ENCODE measurements at regions not wholly inside any gene's neighbourhood (a gene's known extent, or its start where the extent isn't known, plus 50 kb on each side); places are given as distances from the start of the nearest gene placed in this dataset.

- in situ Hi-C loops (cut with MboI; ENCODE audit: low sequenced_read_pairs, unreplicated experiment): no loop called here
- no peak for TF ChIP-seq CTCF (IDR thresholded peaks at IDR 0.05; ENCODE audit: borderline replicate concordance, control extremely low read depth, extremely low read depth, insufficient read depth, missing control alignments)
- DNase-seq (ENCODE audit: low spot score): no peak
These were observed 140.4 kb downstream of the ATP6V1G3 start for GRCh38 chr1:198400063-198400462.

DNA sequence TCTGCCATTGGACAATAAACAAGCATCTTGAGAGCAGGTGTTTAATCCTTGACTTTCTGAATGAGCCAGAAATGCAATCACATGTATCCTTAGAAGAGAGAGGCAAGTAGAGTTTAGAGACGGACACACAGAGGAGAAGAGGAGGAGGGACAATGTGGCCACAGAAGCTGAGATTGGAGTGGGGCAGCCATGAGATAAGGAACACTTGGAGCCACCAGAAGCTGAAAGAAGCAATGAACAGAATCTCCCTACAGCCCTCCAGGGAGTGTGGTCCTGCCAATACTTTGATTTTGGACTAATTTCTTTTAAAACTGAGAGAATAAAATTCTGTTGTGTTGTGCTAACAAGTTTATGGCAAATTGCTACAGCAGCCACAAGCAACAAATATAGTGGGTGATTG is 141.0 kb downstream of the ATP6V1G3 start:
- in situ Hi-C loops (cut with MboI; ENCODE audit: low sequenced_read_pairs, unreplicated experiment): no loop called here
- DNase-seq (ENCODE audit: low spot score): no peak

DNA sequence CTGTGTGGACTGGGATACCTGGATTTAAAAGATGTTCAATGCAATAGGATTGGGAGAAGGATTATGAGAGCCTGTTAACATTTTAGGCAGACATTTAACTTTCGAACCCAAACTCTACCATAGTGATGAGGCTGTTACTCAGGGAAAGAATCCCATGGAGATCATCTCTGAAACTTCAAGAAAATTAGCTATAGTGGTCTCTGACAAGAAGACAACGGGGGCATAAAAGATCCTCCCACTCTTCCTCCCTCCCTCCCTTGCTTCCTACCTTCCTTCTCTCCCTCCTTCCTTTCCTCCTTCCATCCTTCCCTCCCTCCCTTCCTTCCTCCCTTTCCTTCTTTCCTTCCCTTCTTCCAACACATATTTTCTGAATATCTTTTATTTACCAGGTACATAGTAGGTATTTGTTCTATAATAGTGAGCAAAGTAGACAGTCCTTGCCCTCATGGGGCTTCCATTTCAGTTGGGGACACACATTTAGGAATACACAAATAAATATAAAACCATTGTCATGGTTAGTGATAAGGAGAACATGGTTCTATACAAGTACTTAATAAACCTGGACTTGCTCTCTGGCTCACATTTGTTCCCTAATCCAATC is 143.2 kb downstream of the ATP6V1G3 start:
- in situ Hi-C loops (cut with MboI; ENCODE audit: low sequenced_read_pairs, unreplicated experiment): no loop called here

More for the DNA sequence above, 141.0 kb downstream of the ATP6V1G3 start:
- no peak for TF ChIP-seq CTCF (IDR thresholded peaks at IDR 0.05; ENCODE audit: borderline replicate concordance, control extremely low read depth, extremely low read depth, insufficient read depth, missing control alignments)

DNA sequence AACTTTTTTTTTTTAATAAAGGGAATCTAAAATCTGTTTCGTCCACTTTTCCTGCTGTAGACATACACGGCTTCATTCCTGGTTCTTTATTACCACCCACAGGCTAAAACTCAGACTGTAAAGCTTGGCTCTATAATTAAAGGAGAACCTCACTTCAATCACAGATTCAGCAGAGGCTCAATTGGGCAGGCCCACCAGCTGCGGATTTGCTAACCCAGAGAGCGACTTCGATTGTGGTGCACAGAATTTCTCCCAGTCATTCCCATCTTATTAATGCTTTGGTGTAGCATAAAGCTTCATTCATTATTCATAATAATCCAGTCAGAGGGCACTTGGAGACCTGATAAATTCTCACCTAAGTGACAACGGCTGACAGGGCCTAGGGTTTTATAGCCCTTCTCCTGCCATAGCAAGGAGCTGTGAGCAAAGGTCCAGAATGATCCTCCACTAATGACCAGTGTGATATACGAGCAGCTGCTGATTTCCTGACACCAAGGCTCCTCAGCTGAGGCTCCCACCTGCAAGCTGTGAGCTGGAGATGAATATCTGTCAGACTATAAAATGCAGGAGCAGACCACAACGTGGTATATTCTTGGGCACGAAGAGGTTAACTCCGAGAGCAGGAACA is 149.0 kb downstream of the ATP6V1G3 start:
- no peak for TF ChIP-seq CTCF (IDR thresholded peaks at IDR 0.05; ENCODE audit: borderline replicate concordance, control extremely low read depth, extremely low read depth, insufficient read depth, missing control alignments)

More for the DNA sequence above, 143.2 kb downstream of the ATP6V1G3 start:
- no peak for TF ChIP-seq CTCF (IDR thresholded peaks at IDR 0.05; ENCODE audit: borderline replicate concordance, control extremely low read depth, extremely low read depth, insufficient read depth, missing control alignments)
- no peak for DNase-seq (ENCODE audit: low spot score)

GRCh38 chr1:198387587-198387986 is 152.9 kb downstream of the ATP6V1G3 start:
- no peak for TF ChIP-seq CTCF (IDR thresholded peaks at IDR 0.05; ENCODE audit: borderline replicate concordance, control extremely low read depth, extremely low read depth, insufficient read depth, missing control alignments)
- in situ Hi-C loops (cut with MboI; ENCODE audit: low sequenced_read_pairs, unreplicated experiment): no loop called here
- DNase-seq (ENCODE audit: low spot score): no peak

More for the DNA sequence above, 149.0 kb downstream of the ATP6V1G3 start:
- DNase-seq (ENCODE audit: low spot score): no peak
- in situ Hi-C loops (cut with MboI; ENCODE audit: low sequenced_read_pairs, unreplicated experiment): no loop called here

GRCh38 chr1:198380275-198380674 is 160.2 kb downstream of the ATP6V1G3 start:
- no peak for DNase-seq (ENCODE audit: low spot score)
- in situ Hi-C loops (cut with MboI; ENCODE audit: low sequenced_read_pairs, unreplicated experiment): no loop called here
- no peak for TF ChIP-seq CTCF (IDR thresholded peaks at IDR 0.05; ENCODE audit: borderline replicate concordance, control extremely low read depth, extremely low read depth, insufficient read depth, missing control alignments)

Measured in GM13976 (cell line).